HG02981 (cell line): ENCODE measurements at regions not wholly inside any gene's neighbourhood (a gene's known extent, or its start where the extent isn't known, plus 50 kb on each side); places are given as distances from the start of the nearest gene placed in this dataset.
"Not testable (repeated sequence)": the region's sequence is repeated elsewhere in the genome, so short reads cannot be mapped to it uniquely, and the experiment has no call there.

Experiments used
- ATAC-seq: cut with Tn5 transposase; IDR thresholded peaks from one replicate; pipeline ENCODE4 v1.9.1; 2021; ENCODE audit warnings: mild to moderate bottlenecking, moderate library complexity; ENCODE audit not compliant: unreplicated experiment

GRCh38 chr9:17888964-17889363 is 310.1 kb downstream of the SH3GL2 start:
- ATAC-seq: not testable (repeated sequence)

DNA sequence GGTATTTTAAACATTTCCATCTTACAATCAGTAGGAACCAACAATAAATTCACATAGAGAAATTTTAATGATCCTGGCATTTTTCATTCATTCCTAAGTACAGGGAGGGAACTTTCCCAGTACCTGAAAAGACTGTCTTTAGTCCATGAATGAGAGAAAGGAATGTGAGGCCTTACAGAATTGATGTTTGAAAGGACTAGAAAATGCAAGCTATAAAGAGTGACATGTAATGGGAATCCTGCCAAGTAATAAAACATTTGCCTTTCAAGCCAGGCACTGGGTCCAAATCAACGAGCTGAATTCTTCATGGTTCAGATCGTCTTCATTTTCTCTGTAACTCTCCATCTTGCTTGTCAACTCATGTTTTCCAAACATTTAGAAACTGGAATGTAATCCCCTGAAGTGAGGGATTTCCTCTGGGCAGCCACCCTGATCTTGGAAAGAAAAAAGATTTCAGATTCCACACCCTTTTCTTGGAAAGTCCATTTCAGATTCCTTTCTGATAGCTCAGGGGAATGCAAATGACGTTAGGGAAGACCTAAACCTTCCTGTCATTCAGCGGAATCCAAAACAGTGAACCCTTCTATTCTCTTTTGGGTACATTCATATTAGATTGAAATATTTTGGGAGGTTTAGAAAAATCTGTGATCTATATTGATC is 315.8 kb downstream of the SH3GL2 start:
- ATAC-seq: no peak

GRCh38 chr9:17900606-17901005 is 321.7 kb downstream of the SH3GL2 start:
- ATAC-seq: no peak

DNA sequence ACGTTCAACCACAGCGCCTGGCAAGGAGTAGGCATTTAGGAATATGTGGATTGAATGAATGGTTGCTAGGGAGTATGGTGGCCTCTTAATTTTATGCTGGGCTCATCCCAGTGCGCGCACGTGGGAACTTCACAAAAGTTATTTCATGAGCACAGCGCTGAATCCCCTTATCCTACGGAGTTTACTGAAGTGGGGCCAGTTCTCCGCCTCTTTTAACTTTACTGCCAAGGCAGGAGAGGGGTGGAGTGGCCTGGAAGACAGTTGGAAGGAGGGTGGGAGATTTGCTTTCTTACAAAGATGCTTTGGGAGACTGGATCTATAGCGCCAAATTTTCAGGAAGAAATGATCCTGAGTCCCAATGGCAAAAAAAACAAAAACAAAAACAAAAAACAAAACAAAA is 326.5 kb downstream of the SH3GL2 start:
- ATAC-seq: no peak

- no peak for ATAC-seq
These were observed 326.9 kb downstream of the SH3GL2 start for GRCh38 chr9:17905781-17906175.

DNA sequence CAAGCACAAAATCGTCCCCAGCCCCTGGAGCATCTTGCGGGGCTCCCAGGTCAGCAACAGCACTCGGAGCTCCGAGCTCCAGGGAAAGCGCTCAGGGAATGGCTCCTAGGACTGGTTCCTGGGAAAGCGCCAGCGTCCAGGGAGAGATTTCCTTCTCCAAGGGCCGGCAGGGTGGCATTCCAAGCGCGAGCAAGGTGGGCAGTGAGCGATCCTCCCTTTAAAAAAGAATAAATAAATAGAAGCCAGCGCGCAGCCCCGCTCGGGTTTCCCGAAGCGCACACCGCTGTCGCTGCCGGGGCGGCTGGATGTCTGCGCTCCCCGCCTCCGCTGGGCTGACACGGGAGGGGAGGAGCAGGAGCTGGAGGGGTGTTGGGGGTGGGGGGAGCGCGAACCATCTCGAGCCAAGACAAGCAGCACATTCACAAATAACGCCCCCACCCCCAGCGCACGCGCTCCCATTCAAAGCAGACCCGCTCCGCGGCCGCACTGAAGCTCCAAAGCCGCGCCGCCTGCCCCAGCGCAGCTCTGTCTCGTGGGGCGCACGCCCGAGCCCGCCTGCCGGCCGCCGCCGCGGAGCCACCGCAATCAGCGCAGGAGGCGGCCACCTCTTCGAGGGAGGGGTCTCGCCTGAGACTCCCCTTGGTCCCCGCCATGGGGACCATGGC is 327.4 kb downstream of the SH3GL2 start:
- ATAC-seq: no peak

GRCh38 chr9:17906841-17907778 is 328.2 kb downstream of the SH3GL2 start:
- no peak for ATAC-seq

DNA sequence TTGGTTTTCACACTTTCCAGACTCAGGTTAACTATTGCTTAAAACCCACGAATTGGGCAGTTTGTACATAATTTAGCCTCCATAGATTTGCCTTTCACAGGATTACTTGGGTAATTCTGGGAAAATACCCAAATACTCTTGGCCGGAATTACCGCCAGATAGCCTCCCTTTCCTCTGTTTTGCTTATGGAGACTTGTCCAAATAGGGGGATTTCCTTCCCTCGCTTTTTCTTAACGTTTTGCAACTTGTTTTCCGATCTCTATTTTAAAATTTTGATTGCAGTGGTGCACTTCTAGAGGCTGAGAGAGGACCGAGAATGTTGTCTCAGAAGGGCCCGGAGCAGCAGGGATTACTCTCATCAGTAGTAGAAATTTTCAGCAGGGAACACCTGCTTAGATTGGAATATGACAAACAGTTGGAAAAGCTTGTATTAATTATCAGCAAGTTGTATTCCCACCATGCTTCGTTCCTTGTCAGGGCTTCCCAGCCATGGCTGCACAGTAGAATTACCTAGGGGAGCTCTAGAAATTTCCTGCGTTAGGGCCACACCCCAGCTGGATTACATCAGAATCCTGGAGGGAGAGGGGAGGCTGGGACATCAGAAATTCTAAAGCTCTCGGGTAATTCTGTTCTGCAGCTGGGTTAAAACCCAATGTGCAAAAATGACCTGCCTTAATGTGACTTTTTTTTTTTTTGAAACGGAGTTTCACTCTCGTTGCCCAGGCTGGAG is 329.1 kb downstream of the SH3GL2 start:
- ATAC-seq: no peak

GRCh38 chr9:17926246-17926645 is 347.4 kb downstream of the SH3GL2 start:
- ATAC-seq: no peak

- no peak for ATAC-seq
These were observed 348.8 kb downstream of the SH3GL2 start for GRCh38 chr9:17927616-17928015.

- peak; percentile 54 for ATAC-seq
These were observed 349.4 kb downstream of the SH3GL2 start for GRCh38 chr9:17928228-17928627.

DNA sequence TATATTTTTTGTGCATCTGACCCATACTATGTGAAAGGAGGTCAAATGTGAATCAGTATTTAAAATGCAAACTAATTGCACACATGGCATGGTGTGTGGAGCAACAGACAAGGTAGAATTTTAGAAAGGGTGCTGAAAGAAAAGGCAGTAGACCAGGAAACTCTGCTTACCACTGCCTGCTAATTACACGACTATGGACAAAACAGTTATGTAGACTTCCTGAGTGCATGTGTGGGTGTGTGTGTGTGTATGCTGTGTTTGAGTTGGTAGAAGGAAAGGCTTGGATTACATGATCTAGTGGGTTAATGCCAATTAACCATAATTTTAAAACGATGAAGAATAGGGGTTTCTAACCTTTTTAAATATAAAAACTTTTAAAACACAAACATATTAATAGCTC is 349.9 kb downstream of the SH3GL2 start:
- no peak for ATAC-seq

- no peak for ATAC-seq
These were observed 350.6 kb downstream of the SH3GL2 start for GRCh38 chr9:17929506-17929905.

DNA sequence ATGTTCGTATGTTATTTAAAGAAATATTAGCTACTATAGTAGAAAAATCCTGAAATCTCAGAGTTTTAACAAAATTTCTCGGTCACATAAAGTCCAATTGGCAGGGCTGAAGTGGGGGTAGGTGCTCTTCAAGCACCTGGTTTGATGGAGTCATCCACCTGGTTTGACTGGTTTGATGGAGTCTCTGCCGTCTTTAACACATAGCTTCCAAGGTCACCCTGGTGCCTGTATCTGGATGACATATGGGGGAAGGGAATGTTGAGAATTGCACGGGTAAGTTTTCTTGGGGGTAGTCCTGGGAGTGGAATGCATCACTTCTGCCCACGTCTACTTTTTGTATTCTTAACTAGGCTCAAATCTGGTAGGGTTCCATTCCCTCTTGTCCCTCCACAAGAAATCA is 351.2 kb downstream of the SH3GL2 start:
- ATAC-seq: no peak

GRCh38 chr9:17936365-17936764 is 357.5 kb downstream of the SH3GL2 start:
- no peak for ATAC-seq

GRCh38 chr9:17938035-17938655 is 359.3 kb downstream of the SH3GL2 start:
- ATAC-seq: no peak

GRCh38 chr9:17942498-17942897 is 363.6 kb downstream of the SH3GL2 start:
- no peak for ATAC-seq

GRCh38 chr9:17955409-17955808 is 376.5 kb downstream of the SH3GL2 start:
- no peak for ATAC-seq

DNA sequence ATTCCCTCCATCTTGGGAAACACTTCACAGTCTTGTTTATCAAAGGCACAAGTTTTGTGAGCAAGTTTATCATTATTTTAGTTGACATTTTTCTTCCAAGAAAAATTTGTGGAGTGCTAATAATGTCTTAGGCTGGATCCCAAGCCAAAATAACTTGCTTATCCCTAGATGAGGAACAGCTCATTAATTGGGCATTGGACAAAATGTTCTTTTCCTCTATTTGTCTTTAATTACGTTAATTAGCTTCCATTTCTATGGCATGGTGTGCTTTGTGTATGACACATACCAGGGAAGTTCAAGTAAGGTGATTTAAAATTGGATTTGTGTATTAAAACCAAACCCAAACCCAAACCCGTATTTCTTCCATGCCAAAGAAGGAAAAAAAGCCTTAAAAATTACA is 379.5 kb downstream of the SH3GL2 start:
- ATAC-seq: no peak

DNA sequence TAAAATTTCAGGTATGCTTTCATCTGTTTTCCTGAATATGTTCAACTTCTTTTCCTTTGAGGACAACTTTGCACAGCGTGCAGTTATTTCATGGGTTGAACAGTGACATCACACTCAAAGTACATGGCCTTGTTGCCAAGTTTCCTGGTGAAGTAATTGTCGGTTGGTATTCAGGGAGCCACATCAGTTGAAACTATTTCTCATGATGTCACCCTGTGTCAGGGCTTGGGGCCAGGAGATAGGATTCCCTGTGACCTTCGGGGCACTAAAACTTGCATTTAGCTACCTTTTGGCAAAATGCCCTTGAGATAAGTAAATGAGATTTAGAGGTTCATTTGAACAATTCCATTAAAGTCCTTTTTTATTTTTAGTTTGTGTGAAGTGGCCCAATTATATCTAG is 383.9 kb downstream of the SH3GL2 start:
- no peak for ATAC-seq

DNA sequence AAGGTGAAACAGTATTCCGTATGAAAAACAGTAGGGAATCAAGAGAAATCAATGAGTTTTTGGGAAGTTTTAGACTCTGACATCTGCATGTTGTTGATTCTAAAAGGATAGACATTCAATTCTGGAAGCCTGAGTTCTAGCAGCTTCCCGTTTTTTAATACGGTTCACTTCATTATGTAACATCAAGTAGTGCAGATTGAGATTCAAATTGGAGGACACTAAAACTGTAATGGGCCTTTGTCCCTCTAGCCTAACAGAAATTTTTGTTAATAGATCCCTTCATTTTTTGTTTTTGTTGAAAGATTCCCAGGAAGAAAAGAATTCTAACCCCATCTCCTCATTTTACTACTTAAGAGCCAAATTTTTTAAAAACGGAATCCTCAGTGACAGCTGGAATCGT is 384.6 kb downstream of the SH3GL2 start:
- ATAC-seq: no peak
